ENCODE measurements at regions not wholly inside any gene's neighbourhood (a gene's known extent, or its start where the extent isn't known, plus 50 kb on each side); places are given as distances from the start of the nearest gene placed in this dataset.

- H3K4me3 ChIP-seq (ENCODE audit: low read depth, low read length) = no peak overlapping the region
- TF ChIP-seq CTCF (IDR thresholded peaks at IDR 0.05; ENCODE audit: low read depth, low read length) = no peak
Measured at GRCh38 chr7:17544401-17544800, 245.9 kb downstream of the AHR start.

GRCh38 chr7:17545348-17545747, 246.9 kb downstream of the AHR start:
- H3K4me3 ChIP-seq (ENCODE audit: low read depth, low read length) = no peak overlapping the region
- no peak for TF ChIP-seq CTCF (IDR thresholded peaks at IDR 0.05; ENCODE audit: low read depth, low read length)

- H3K4me3 ChIP-seq (ENCODE audit: low read depth, low read length) = no peak overlapping the region
- no peak for TF ChIP-seq CTCF (IDR thresholded peaks at IDR 0.05; ENCODE audit: low read depth, low read length)
Measured at GRCh38 chr7:17546189-17546588, 247.7 kb downstream of the AHR start.

GRCh38 chr7:17546592-17546991, 248.1 kb downstream of the AHR start:
- no peak for TF ChIP-seq CTCF (IDR thresholded peaks at IDR 0.05; ENCODE audit: low read depth, low read length)
- no peak overlapping the region for H3K4me3 ChIP-seq (ENCODE audit: low read depth, low read length)

- TF ChIP-seq CTCF (IDR thresholded peaks at IDR 0.05; ENCODE audit: low read depth, low read length) = no peak
- H3K4me3 ChIP-seq (ENCODE audit: low read depth, low read length) = no peak overlapping the region
Measured at GRCh38 chr7:17548014-17548653, 249.7 kb downstream of the AHR start.

- no peak for TF ChIP-seq CTCF (IDR thresholded peaks at IDR 0.05; ENCODE audit: low read depth, low read length)
- no peak overlapping the region for H3K4me3 ChIP-seq (ENCODE audit: low read depth, low read length)
Measured at GRCh38 chr7:17549406-17549805, 251.0 kb downstream of the AHR start.

- TF ChIP-seq CTCF (IDR thresholded peaks at IDR 0.05; ENCODE audit: low read depth, low read length) = no peak
Measured at GRCh38 chr7:17552373-17552772, 253.9 kb downstream of the AHR start.

More at GRCh38 chr7:17552373-17552772, 253.9 kb downstream of the AHR start:
- no peak overlapping the region for H3K4me3 ChIP-seq (ENCODE audit: low read depth, low read length)
